GM12892 (cell line): ENCODE measurements at regions not wholly inside any gene's neighbourhood (a gene's known extent, or its start where the extent isn't known, plus 50 kb on each side); places are given as distances from the start of the nearest gene placed in this dataset.

ENCODE experiments used
- DNase-seq: peaks from one replicate; pipeline ENCODE4 v3.0.0; 2011; ENCODE audit not compliant: insufficient read length
- FAIRE-seq: peaks from 2 replicates; lab custom pipeline; 2011; peaks lifted over from hg19 to GRCh38; lab: Jason Lieb, UNC
- POLR2A ChIP-seq: IDR thresholded peaks from 2 replicates; pipeline ENCODE4 v1.6.1; 2011; ENCODE audit warnings: low read depth, low read length, control low read depth
- POLR2AphosphoS5 ChIP-seq: IDR thresholded peaks from 2 replicates; pipeline ENCODE4 v1.6.1; 2011; ENCODE audit warnings: low read depth, low read length, control low read depth
- TAF1 ChIP-seq: IDR thresholded peaks from 2 replicates; pipeline ENCODE4 v1.6.1; 2011; ENCODE audit warnings: low read depth, mild to moderate bottlenecking, control low read depth, low read length, borderline replicate concordance

GRCh38 chr22:22341736-22342135 lies 97.2 kb downstream of the VPREB1 start:
- TF ChIP-seq POLR2AphosphoS5 (no peak), TAF1 (no peak), POLR2A (no peak)
- DNase-seq (no peak), FAIRE-seq (no peak)

DNA sequence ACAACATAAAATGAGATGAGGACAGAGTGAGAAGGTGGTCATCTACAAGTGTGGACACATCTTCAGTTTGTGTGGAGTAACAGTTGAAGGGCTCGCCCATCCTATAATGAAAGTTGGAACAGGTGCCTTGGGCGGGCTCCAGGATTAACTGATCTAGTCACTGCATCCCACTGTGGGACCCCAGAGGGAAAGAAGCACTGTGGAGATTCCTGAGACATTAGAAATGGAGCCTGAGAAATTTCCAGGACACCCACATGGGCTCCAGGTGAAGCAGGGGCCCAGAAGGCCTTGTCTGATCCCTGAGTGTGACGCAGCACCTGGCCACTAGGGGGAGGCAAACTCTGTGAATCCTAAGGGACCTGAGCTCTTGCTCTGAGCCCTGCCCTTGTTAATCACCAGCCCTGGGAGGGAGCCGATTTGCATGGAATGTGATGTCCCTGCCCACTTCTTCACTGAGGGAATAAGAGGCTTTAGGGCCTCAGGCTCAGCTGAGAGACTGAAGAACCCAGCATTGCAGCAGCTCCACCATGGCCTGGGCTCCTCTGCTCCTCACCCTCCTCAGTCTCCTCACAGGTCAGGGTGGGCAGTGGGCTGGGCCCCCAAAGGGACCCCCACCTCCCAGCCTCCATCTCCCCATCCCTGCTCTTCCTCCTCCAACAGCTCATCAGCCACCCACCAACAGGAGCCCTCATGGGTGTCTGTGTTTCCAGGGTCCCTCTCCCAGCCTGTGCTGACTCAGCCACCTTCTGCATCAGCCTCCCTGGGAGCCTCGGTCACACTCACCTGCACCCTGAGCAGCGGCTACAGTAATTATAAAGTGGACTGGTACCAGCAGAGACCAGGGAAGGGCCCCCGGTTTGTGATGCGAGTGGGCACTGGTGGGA lies 98.4 kb downstream of the VPREB1 start:
- TF ChIP-seq POLR2A = no peak
- no peak for TF ChIP-seq TAF1
- TF ChIP-seq POLR2AphosphoS5 = no peak
- peak; percentile 76 for FAIRE-seq
- DNase-seq = peak; percentile 48

GRCh38 chr22:22343581-22344296 lies 99.2 kb downstream of the VPREB1 start:
- FAIRE-seq (peak; percentile 89), DNase-seq (no peak)
- TF ChIP-seq POLR2A (no peak), TAF1 (no peak), POLR2AphosphoS5 (no peak)

GRCh38 chr22:22344430-22344829 lies 99.8 kb downstream of the VPREB1 start:
- no peak for DNase-seq
- FAIRE-seq = no peak
- TF ChIP-seq POLR2A = no peak
- TF ChIP-seq POLR2AphosphoS5 = no peak
- no peak for TF ChIP-seq TAF1

- no peak for FAIRE-seq
- TF ChIP-seq POLR2AphosphoS5 (no peak), POLR2A (no peak), TAF1 (no peak)
These were observed 101.2 kb downstream of the VPREB1 start for GRCh38 chr22:22345781-22346180.

GRCh38 chr22:22346401-22347107 lies 102.0 kb downstream of the VPREB1 start:
- TF ChIP-seq POLR2AphosphoS5 (no peak), TAF1 (no peak), POLR2A (no peak)
- no peak for DNase-seq
- FAIRE-seq = no peak

More at GRCh38 chr22:22345781-22346180, 101.2 kb downstream of the VPREB1 start:
- DNase-seq = no peak

GRCh38 chr22:22348127-22348814 lies 103.7 kb downstream of the VPREB1 start:
- DNase-seq (no peak), FAIRE-seq (peak; percentile 63)
- TF ChIP-seq POLR2AphosphoS5 (no peak), TAF1 (no peak), POLR2A (no peak)

- TF ChIP-seq TAF1 = no peak
- no peak for TF ChIP-seq POLR2AphosphoS5
- TF ChIP-seq POLR2A = no peak
- DNase-seq (no peak), FAIRE-seq (no peak)
These were observed 104.3 kb downstream of the VPREB1 start for GRCh38 chr22:22348815-22349454.

DNA sequence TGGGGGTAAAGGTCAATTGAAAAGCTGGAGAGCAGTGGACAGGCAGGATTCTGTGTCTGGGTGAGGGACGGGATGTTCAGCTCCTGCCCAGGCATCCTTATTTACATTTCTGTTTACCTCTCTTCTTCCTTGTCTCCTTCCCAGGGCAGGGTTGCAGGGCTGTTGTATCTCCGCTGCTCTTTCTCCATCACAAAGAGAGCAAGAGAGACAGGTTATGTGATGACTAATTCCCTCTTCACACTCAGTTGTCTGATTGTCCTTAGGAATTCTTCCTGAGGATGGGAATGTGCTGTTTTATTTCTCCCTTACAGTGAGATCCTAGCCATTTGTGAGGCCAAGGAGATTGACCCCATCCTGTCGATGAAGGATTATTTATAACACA lies 104.9 kb downstream of the VPREB1 start:
- TF ChIP-seq POLR2AphosphoS5 (no peak), POLR2A (no peak), TAF1 (no peak)
- FAIRE-seq (no peak), DNase-seq (no peak)

- FAIRE-seq = no peak
- DNase-seq = no peak
- no peak for TF ChIP-seq POLR2AphosphoS5
- no peak for TF ChIP-seq POLR2A
- no peak for TF ChIP-seq TAF1
These were observed 106.8 kb downstream of the VPREB1 start for GRCh38 chr22:22351366-22351765.
